ENCODE measurements at regions not wholly inside any gene's neighbourhood (a gene's known extent, or its start where the extent isn't known, plus 50 kb on each side); places are given as distances from the start of the nearest gene placed in this dataset.

DNA sequence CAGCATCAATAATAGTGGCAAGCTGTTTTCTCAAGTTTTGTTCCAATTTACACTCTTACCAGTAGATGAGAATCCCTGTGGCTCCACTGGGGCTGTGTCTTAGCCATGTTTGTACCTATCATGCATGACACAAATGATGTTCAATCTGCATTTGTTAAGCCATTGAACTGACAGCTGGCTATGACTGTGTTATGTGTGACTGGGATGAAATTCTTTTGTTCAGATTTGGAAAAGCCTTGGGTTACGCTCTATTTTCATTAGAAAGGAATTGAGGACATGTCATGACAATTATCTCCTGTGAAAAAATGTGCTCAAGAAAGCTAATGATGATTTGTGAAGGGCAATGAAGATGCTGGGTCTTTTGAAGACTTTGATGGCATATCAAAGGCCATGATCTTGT is 201.8 kb upstream of the LARGE1 start:
- Histone ChIP-seq H3K27ac (ENCODE audit: low read depth, low read length) (no peak overlapping the region), H3K27me3 (ENCODE audit: insufficient read depth, low read length, poor library complexity, severe bottlenecking) (no peaks in the 10 kb centered on the region), H3K36me3 (ENCODE audit: insufficient read depth, low read length) (no peaks in the 10 kb centered on the region), H3K4me1 (ENCODE audit: insufficient read depth, low read length) (no peaks in the 10 kb centered on the region), H3K9me3 (ENCODE audit: low read length) (no peaks in the 10 kb centered on the region), H3K4me3 (ENCODE audit: low read length) (no peak overlapping the region)
- Mint-ChIP-seq H3K27ac (no peak overlapping the region), H3K27me3 (no peaks in the 10 kb centered on the region), H3K4me3 (no peak overlapping the region), H3K9me3 (peaks cover 2 to 10% (median 6%) of the 10 kb centered on the region in 5 donors), H3K4me1 (no peaks in the 10 kb centered on the region), H3K36me3 (no peaks in the 10 kb centered on the region)
- ChIA-PET CTCF (no interaction called here), POLR2A (no interaction called here)
- no peak for DNase-seq

DNA sequence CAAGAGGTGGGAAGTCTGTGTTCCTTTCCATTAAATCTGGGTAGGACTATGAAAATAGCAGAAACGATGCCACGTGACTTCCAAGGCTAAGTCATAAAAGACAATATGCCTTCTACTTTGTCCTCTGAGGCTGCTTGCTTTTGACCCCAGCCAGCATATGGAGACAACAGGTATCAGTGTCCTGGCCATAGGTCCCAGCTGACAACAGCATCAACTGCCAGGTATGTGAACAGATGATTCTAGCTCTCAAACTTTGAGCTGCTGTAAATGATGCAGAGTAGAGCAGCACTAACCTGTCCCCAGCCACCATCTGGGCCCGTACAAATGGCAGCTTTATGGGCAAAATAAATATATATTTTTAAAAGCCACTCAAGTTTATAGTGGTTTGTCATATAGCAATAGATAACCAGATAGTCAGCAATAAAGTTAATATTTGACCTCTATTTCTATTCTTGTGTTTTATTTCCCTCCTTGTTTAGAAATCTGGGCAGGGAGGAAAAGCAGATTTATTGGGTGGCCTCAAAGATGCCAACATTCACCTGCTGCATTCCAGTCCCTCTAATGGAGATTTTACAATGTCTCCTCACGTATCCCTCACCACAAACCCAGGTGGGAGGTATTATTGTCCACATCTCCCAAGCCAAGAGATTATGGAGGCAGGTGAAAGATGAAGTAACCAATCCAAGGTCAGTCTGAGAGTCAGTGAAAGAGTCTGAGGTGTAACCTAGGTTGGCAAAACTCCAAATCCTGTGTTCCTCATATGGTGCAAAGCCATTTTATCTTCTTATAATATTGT is 209.6 kb upstream of the LARGE1 start:
- no peak overlapping the region for H3K4me3 ChIP-seq (ENCODE audit: low read length)
- Mint-ChIP-seq H3K4me1 (no peaks in the 10 kb centered on the region), H3K4me3 (no peak overlapping the region), H3K9me3 (peaks cover 0 to 8% (median 2%) of the 10 kb centered on the region in 5 donors), H3K27ac (no peak overlapping the region), H3K27me3 (no peaks in the 10 kb centered on the region), H3K36me3 (no peaks in the 10 kb centered on the region)
- ChIA-PET POLR2A (no interaction called here), CTCF (no interaction called here)
- H3K36me3 ChIP-seq (ENCODE audit: insufficient read depth, low read length): no peaks in the 10 kb centered on the region
- H3K27ac ChIP-seq (ENCODE audit: low read depth, low read length): no peak overlapping the region
- no peak for DNase-seq
- H3K4me1 ChIP-seq (ENCODE audit: insufficient read depth, low read length): no peaks in the 10 kb centered on the region
- H3K27me3 ChIP-seq (ENCODE audit: insufficient read depth, low read length, poor library complexity, severe bottlenecking): no peaks in the 10 kb centered on the region
- H3K9me3 ChIP-seq (ENCODE audit: low read length): no peaks in the 10 kb centered on the region

DNA sequence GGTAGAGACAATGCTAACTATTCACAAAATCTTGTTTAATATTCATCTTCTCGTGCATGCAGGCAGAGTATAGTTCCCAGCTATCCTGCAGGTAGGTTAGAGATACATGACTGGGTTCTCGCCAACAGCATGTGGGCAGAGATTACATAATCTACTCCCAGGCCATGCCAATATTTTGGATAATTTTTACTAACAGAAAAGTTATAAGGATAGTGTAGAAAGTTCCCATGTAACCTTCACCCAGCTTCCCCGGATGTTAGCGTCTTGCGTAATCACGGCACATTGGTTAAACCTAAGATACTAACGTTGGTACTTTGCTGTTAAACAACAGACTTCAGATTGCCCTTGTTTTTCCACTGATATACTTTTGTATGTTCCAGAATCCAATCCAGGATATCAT is 215.5 kb upstream of the LARGE1 start:
- H3K4me3 Mint-ChIP-seq: no peak overlapping the region
- H3K27ac Mint-ChIP-seq: no peak overlapping the region
- Histone ChIP-seq H3K4me3 (ENCODE audit: low read length) (no peak overlapping the region), H3K4me1 (ENCODE audit: insufficient read depth, low read length) (no peaks in the 10 kb centered on the region), H3K27ac (ENCODE audit: low read depth, low read length) (no peak overlapping the region), H3K9me3 (ENCODE audit: low read length) (no peaks in the 10 kb centered on the region), H3K27me3 (ENCODE audit: insufficient read depth, low read length, poor library complexity, severe bottlenecking) (no peaks in the 10 kb centered on the region), H3K36me3 (ENCODE audit: insufficient read depth, low read length) (no peaks in the 10 kb centered on the region)
- ChIA-PET CTCF (no interaction called here), POLR2A (no interaction called here)
- peaks cover 2 to 10% (median 4%) of the 10 kb centered on the region in 5 donors for H3K9me3 Mint-ChIP-seq
- no peaks in the 10 kb centered on the region for H3K4me1 Mint-ChIP-seq
- DNase-seq: no peak
- H3K27me3 Mint-ChIP-seq: no peaks in the 10 kb centered on the region
- no peaks in the 10 kb centered on the region for H3K36me3 Mint-ChIP-seq

GRCh38 chr22:34150023-34150422 is 229.7 kb upstream of the LARGE1 start:
- peaks cover 0 to 2% of the 10 kb centered on the region in 2 donors for H3K27me3 Mint-ChIP-seq
- POLR2A ChIA-PET: no interaction called here
- CTCF ChIA-PET: no interaction called here

DNA sequence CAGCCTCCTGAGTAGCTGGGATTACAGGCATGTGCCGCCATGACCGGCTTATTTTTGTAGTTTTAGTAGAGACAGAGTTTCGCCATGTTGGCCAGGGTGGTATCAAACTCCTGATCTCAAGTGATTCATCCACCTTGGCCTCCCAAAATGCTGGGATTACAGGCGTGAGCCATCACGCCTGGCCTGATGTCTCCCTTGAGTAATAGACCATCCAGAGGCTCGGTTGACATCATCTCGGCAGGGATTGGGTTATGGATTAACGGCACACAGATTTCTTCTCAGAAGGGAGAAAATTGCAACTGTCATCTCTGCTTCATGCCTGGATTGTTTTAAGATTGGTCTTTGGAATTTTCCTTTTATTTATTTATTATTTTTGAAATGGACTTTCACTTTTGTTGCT is 239.2 kb upstream of the LARGE1 start:
- Histone ChIP-seq H3K27ac (ENCODE audit: low read depth, low read length) (no peak overlapping the region), H3K27me3 (ENCODE audit: insufficient read depth, low read length, poor library complexity, severe bottlenecking) (no peaks in the 10 kb centered on the region), H3K36me3 (ENCODE audit: insufficient read depth, low read length) (no peaks in the 10 kb centered on the region), H3K4me3 (ENCODE audit: low read length) (no peak overlapping the region), H3K4me1 (ENCODE audit: insufficient read depth, low read length) (no peaks in the 10 kb centered on the region), H3K9me3 (ENCODE audit: low read length) (no peaks in the 10 kb centered on the region)
- DNase-seq: no peak
- Mint-ChIP-seq H3K27ac (no peak overlapping the region), H3K36me3 (no peaks in the 10 kb centered on the region), H3K4me3 (no peak overlapping the region), H3K9me3 (peaks cover 0 to 12% (median 2%) of the 10 kb centered on the region in 5 donors), H3K27me3 (no peaks in the 10 kb centered on the region), H3K4me1 (no peaks in the 10 kb centered on the region)
- ChIA-PET POLR2A (no interaction called here), CTCF (no interaction called here)

More at GRCh38 chr22:34150023-34150422, 229.7 kb upstream of the LARGE1 start:
- no peak overlapping the region for H3K4me3 Mint-ChIP-seq
- no peaks in the 10 kb centered on the region for H3K4me1 Mint-ChIP-seq
- Histone ChIP-seq H3K27me3 (ENCODE audit: insufficient read depth, low read length, poor library complexity, severe bottlenecking) (no peaks in the 10 kb centered on the region), H3K27ac (ENCODE audit: low read depth, low read length) (no peak overlapping the region), H3K4me3 (ENCODE audit: low read length) (no peak overlapping the region), H3K4me1 (ENCODE audit: insufficient read depth, low read length) (no peaks in the 10 kb centered on the region), H3K36me3 (ENCODE audit: insufficient read depth, low read length) (no peaks in the 10 kb centered on the region), H3K9me3 (ENCODE audit: low read length) (no peaks in the 10 kb centered on the region)
- H3K27ac Mint-ChIP-seq: no peak overlapping the region
- DNase-seq: no peak
- no peaks in the 10 kb centered on the region for H3K36me3 Mint-ChIP-seq
- H3K9me3 Mint-ChIP-seq: peaks cover 17 to 27% (median 20%) of the 10 kb centered on the region in 5 donors

DNA sequence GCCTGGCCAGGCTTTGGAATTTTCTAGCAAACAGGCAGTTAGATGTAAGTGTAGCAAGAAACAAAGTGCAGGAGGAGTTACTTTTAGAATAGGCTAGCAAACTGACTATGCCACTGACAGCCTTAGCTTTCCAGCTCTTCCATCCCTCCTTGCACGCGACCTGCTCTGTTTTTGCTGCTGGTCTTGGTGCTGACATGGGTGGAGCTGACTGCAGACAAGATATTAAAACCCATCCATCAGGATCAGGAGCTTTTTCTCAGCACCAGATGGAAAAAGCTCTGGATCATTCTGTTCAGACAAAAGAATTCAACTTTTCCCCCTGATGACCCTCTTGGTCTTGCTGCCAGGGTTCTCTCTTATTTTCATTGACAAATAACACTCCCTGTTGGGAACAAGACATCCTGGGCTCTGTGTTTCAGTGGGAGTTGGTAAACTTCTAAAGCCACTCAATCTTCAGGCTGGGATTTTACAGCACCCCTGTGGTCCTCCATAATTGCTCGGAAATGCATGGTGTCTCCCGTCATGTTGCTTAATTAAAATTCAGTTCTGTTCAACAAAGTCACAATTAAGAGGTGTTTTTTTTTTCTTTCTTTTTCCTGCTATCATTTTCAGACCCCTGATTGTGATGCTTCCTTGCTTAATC is 240.0 kb upstream of the LARGE1 start:
- Histone ChIP-seq H3K27ac (ENCODE audit: low read depth, low read length) (no peak overlapping the region), H3K36me3 (ENCODE audit: insufficient read depth, low read length) (no peaks in the 10 kb centered on the region), H3K4me3 (ENCODE audit: low read length) (no peak overlapping the region), H3K9me3 (ENCODE audit: low read length) (no peaks in the 10 kb centered on the region), H3K4me1 (ENCODE audit: insufficient read depth, low read length) (no peaks in the 10 kb centered on the region), H3K27me3 (ENCODE audit: insufficient read depth, low read length, poor library complexity, severe bottlenecking) (no peaks in the 10 kb centered on the region)
- Mint-ChIP-seq H3K4me3 (no peak overlapping the region), H3K9me3 (peaks cover 0 to 6% (median 3%) of the 10 kb centered on the region in 5 donors), H3K27ac (no peak overlapping the region), H3K27me3 (no peaks in the 10 kb centered on the region), H3K4me1 (no peaks in the 10 kb centered on the region), H3K36me3 (no peaks in the 10 kb centered on the region)
- ChIA-PET POLR2A (no interaction called here), CTCF (no interaction called here)
- no peak for DNase-seq

DNA sequence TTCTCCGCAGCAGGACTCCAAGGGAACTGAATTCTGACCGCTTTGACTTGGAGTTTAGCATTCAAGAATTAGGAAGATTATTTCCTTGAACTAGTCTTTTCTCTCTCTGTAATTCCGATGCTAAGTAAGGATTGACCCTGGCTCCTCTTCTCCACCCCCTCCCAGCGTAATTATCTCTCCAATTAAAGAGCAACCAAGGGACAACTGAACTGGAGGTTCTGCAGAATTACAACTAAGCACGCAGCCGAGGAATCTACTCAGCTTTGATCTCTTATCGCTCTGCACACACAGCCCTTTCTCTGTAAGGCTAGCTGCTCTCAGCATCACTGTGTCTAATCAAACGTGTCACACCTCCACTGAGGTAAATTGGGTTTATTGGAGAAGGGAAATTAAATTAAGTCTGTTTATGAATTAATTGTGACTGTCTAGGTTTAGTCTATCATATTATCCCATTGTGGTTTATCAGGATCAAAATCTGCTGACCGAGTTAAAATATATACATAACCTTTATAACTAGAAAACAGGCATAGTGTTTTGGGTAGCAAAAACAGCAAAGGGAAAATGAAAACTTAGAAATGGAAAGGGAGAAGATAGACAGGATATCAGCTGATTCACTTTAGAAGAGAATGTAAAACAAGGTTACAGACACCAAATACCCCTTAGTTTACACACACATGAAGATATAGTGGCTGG is 241.3 kb upstream of the LARGE1 start:
- POLR2A ChIA-PET: no interaction called here

GRCh38 chr22:34198976-34199375 is 278.7 kb upstream of the LARGE1 start:
- no peak overlapping the region for H3K4me3 ChIP-seq (ENCODE audit: low read length)
- H3K4me1 Mint-ChIP-seq: no peaks in the 10 kb centered on the region
- no peaks in the 10 kb centered on the region for H3K4me1 ChIP-seq (ENCODE audit: insufficient read depth, low read length)
- no peaks in the 10 kb centered on the region for H3K36me3 Mint-ChIP-seq
- no peak overlapping the region for H3K27ac Mint-ChIP-seq
- ChIA-PET CTCF (no interaction called here), POLR2A (no interaction called here)
- peaks cover 0 to 8% (median 2%) of the 10 kb centered on the region in 5 donors for H3K9me3 Mint-ChIP-seq
- H3K27ac ChIP-seq (ENCODE audit: low read depth, low read length): no peak overlapping the region
- H3K4me3 Mint-ChIP-seq: no peak overlapping the region
- no peaks in the 10 kb centered on the region for H3K9me3 ChIP-seq (ENCODE audit: low read length)
- no peaks in the 10 kb centered on the region for H3K36me3 ChIP-seq (ENCODE audit: insufficient read depth, low read length)
- H3K27me3 Mint-ChIP-seq: no peaks in the 10 kb centered on the region
- no peaks in the 10 kb centered on the region for H3K27me3 ChIP-seq (ENCODE audit: insufficient read depth, low read length, poor library complexity, severe bottlenecking)
- no peak for DNase-seq

More for the DNA sequence above, 241.3 kb upstream of the LARGE1 start:
- no peaks in the 10 kb centered on the region for H3K27me3 ChIP-seq (ENCODE audit: insufficient read depth, low read length, poor library complexity, severe bottlenecking)
- H3K4me1 ChIP-seq (ENCODE audit: insufficient read depth, low read length): no peaks in the 10 kb centered on the region
- no peaks in the 10 kb centered on the region for H3K36me3 ChIP-seq (ENCODE audit: insufficient read depth, low read length)
- H3K27ac Mint-ChIP-seq: no peak overlapping the region
- H3K36me3 Mint-ChIP-seq: no peaks in the 10 kb centered on the region
- no peaks in the 10 kb centered on the region for H3K27me3 Mint-ChIP-seq
- peaks cover 0 to 7% (median 2%) of the 10 kb centered on the region in 5 donors for H3K9me3 Mint-ChIP-seq
- H3K4me1 Mint-ChIP-seq: no peaks in the 10 kb centered on the region
- no peak overlapping the region for H3K4me3 ChIP-seq (ENCODE audit: low read length)
- no peak overlapping the region for H3K4me3 Mint-ChIP-seq
- no peaks in the 10 kb centered on the region for H3K9me3 ChIP-seq (ENCODE audit: low read length)
- no peak overlapping the region for H3K27ac ChIP-seq (ENCODE audit: low read depth, low read length)
- CTCF ChIA-PET: no interaction called here
- no peak for DNase-seq
